ENCODE measurements at regions not wholly inside any gene's neighbourhood (a gene's known extent, or its start where the extent isn't known, plus 50 kb on each side); places are given as distances from the start of the nearest gene placed in this dataset.

- H3K36me3 ChIP-seq (replicated peaks in 1 of 2; ENCODE audit: control extremely low read depth in 1 of 2, control insufficient read depth in 1 of 2, extremely low read depth in 1 of 2, insufficient read depth in 2 of 2, low read length in 1 of 2) = no peaks in the 10 kb centered on the region
- Mint-ChIP-seq H3K4me3 (no peak overlapping the region), H3K27ac (no peak overlapping the region), H3K4me1 (no peaks in the 10 kb centered on the region), H3K9me3 (ENCODE audit: insufficient read depth) (no peaks in the 10 kb centered on the region), H3K27me3 (no peaks in the 10 kb centered on the region)
- no peaks in the 10 kb centered on the region for H4K20me1 ChIP-seq (ENCODE audit: control insufficient read depth, insufficient read depth, low read length, poor library complexity, severe bottlenecking)
- H3K9ac ChIP-seq (ENCODE audit: low read length) = no peak overlapping the region
- no peak for TF ChIP-seq EZH2 (IDR thresholded peaks at IDR 0.05; ENCODE audit: borderline replicate concordance, insufficient read depth, low read depth, low read length, poor library complexity, severe bottlenecking)
- TF ChIP-seq CTCF (IDR thresholded peaks at IDR 0.05) = no peak
- no peaks in the 10 kb centered on the region for H3K4me1 ChIP-seq (ENCODE audit: control insufficient read depth in 2 of 2, insufficient read depth in 2 of 2, low read length in 2 of 2)
- DNase-seq = no peak
- H3K27ac ChIP-seq (ENCODE audit: low read length in 2 of 2) = no peak overlapping the region
- no peak for ATAC-seq (ENCODE audit: low read depth)
- H3K79me2 ChIP-seq (ENCODE audit: control insufficient read depth, insufficient read depth, low read length) = no peaks in the 10 kb centered on the region
- intact Hi-C loops (cut with micrococcal nuclease) = no loop called here
- no peaks in the 10 kb centered on the region for H3K27me3 ChIP-seq (replicated peaks in 1 of 4; ENCODE audit: control extremely low read depth in 1 of 4, control insufficient read depth in 3 of 4, insufficient read depth in 4 of 4, low read length in 3 of 4)
- H3K9me3 ChIP-seq (ENCODE audit: control extremely low read depth in 1 of 3, control insufficient read depth in 2 of 3, insufficient read depth in 1 of 3, low read length in 2 of 3) = no peaks in the 10 kb centered on the region
- H3K4me3 ChIP-seq (ENCODE audit: control extremely low read depth in 1 of 5, extremely low read depth in 1 of 5, insufficient read depth in 1 of 5, low read depth in 2 of 5, low read length in 4 of 5) = no peak overlapping the region
- POLR2A ChIA-PET = no interaction called here
- CTCF ChIA-PET = no interaction called here
- no peak overlapping the region for H3K4me2 ChIP-seq (replicated peaks; ENCODE audit: low read depth, low read length, poor library complexity, severe bottlenecking)
- no peak overlapping the region for H2AFZ ChIP-seq (ENCODE audit: insufficient read depth, low read depth, low read length, poor library complexity, severe bottlenecking)
Measured at GRCh38 chrX:122596998-122597397, 587.1 kb upstream of the GRIA3 start.

- Histone ChIP-seq H3K27ac (ENCODE audit: low read length in 2 of 2) (no peak overlapping the region), H4K20me1 (ENCODE audit: control insufficient read depth, insufficient read depth, low read length, poor library complexity, severe bottlenecking) (no peaks in the 10 kb centered on the region), H3K4me1 (ENCODE audit: control insufficient read depth in 2 of 2, insufficient read depth in 2 of 2, low read length in 2 of 2) (no peaks in the 10 kb centered on the region), H2AFZ (ENCODE audit: insufficient read depth, low read depth, low read length, poor library complexity, severe bottlenecking) (no peak overlapping the region), H3K79me2 (ENCODE audit: control insufficient read depth, insufficient read depth, low read length) (no peaks in the 10 kb centered on the region), H3K27me3 (replicated peaks in 1 of 4; ENCODE audit: control extremely low read depth in 1 of 4, control insufficient read depth in 3 of 4, insufficient read depth in 4 of 4, low read length in 3 of 4) (no peaks in the 10 kb centered on the region), H3K4me2 (replicated peaks; ENCODE audit: low read depth, low read length, poor library complexity, severe bottlenecking) (no peak overlapping the region), H3K4me3 (ENCODE audit: control extremely low read depth in 1 of 5, extremely low read depth in 1 of 5, insufficient read depth in 1 of 5, low read depth in 2 of 5, low read length in 4 of 5) (no peak overlapping the region), H3K9ac (ENCODE audit: low read length) (no peak overlapping the region), H3K36me3 (replicated peaks in 1 of 2; ENCODE audit: control extremely low read depth in 1 of 2, control insufficient read depth in 1 of 2, extremely low read depth in 1 of 2, insufficient read depth in 2 of 2, low read length in 1 of 2) (no peaks in the 10 kb centered on the region), H3K9me3 (ENCODE audit: control extremely low read depth in 1 of 3, control insufficient read depth in 2 of 3, insufficient read depth in 1 of 3, low read length in 2 of 3) (no peaks in the 10 kb centered on the region)
- no peak for DNase-seq
- ATAC-seq (ENCODE audit: low read depth) = no peak
- Mint-ChIP-seq H3K27me3 (no peaks in the 10 kb centered on the region), H3K9me3 (ENCODE audit: insufficient read depth) (peaks cover 4% of the 10 kb centered on the region), H3K27ac (no peak overlapping the region), H3K4me1 (no peaks in the 10 kb centered on the region), H3K4me3 (no peak overlapping the region)
- POLR2A ChIA-PET = no interaction called here
- CTCF ChIA-PET = no interaction called here
- WGBS (ENCODE audit: insufficient coverage) = no CpG with 5 or more reads among the region's 1 CpG
- intact Hi-C loops (cut with micrococcal nuclease) = no loop called here
- TF ChIP-seq EZH2 (IDR thresholded peaks at IDR 0.05; ENCODE audit: borderline replicate concordance, insufficient read depth, low read depth, low read length, poor library complexity, severe bottlenecking) (no peak), CTCF (IDR thresholded peaks at IDR 0.05) (no peak)
Measured at GRCh38 chrX:122622795-122623194, 561.3 kb upstream of the GRIA3 start.

All from B cell (primary cell).